NCI-H146 treated with DMSO at 0.1 percent for 48 hours (cell line): ENCODE measurements at regions not wholly inside any gene's neighbourhood (a gene's known extent, or its start where the extent isn't known, plus 50 kb on each side); places are given as distances from the start of the nearest gene placed in this dataset.
"Not testable (repeated sequence)": the region's sequence is repeated elsewhere in the genome, so short reads cannot be mapped to it uniquely, and the experiment has no call there.

Source experiments
- DNase-seq: peaks from one replicate; lab custom pipeline; 2025; ENCODE audit not compliant: unreplicated experiment; lab: John Stamatoyannopoulos, UW

DNA sequence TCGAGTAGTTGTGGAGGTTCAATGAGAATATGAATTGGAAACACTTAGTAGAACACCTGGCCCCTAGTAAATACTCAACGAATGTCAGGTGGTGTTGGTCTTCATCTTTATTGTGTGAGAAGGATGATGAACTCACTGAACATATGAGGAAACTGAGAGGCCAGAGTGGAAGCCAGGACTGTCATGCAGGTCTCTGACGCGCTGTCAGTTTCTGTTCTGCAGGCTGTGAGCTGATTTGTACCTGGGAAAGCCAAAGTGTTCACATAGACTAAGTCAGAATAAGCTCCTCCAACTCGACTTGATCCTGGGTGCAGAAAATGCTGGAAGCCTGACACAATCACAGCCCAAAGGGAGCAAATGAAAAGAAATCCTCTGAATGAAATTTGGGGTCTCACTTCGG, 222.2 kb downstream of the LY86 start:
- no peak for DNase-seq

DNA sequence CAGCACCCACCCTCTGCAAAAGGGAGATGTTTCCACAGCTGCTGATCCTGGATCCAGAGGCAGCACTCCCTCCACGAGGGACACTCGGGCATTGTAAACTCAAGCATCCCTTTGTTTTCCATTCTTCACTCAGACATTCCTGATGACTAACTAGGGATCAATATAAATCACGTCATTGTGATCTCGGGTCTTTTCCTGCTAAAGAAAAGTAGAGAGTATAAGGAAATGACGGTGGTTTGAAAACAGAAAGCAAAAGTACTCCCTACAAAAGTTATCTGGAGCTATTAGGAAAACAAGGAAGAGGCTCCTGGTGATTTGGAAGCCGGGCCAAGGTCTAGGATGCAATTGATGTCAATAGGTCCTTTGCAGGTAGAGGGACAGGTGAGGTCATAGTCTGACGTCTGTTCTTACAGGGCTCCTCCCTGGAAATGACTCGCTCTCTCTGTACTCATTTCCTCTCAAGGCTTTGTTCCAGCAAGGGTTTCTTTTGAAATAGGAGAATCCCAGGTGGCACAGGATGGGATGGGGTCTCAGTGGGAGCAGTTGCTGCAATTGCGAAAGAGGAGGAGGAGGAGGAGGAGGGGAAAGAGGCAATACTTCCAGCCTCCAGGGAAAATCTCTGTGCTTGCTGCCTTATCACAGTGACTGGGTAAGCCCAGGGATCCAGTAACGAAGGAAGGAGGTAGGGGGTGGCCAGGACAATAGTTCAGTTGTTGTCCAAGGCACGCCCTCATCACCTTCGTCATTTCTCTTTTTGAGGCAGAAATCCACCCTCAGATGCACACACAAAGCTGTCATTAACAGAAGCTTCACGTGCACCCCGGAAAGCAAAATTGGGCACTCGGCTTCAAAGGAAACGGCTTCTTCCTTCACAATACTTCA, 222.8 kb downstream of the LY86 start:
- DNase-seq, result peak; percentile 92

DNA sequence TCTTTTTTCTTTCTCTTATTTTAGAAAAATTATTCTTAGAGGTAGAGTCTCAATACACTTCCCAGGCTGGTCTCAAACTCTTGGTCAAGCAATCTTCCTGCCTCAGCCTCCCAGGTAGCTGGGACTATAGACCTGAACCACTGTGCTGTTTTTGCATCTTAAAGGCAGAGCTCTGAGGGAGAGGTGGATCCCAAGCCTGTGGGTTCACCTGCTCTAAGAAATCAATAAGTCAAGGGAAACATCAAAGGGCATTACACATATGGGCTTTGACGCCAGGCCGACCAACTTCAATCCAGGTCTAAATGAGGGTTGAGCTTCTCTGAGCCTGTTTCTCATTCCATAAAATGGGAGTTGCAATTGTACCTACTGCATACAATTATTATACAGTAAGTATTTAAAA, 223.9 kb downstream of the LY86 start:
- DNase-seq, result no peak

DNA sequence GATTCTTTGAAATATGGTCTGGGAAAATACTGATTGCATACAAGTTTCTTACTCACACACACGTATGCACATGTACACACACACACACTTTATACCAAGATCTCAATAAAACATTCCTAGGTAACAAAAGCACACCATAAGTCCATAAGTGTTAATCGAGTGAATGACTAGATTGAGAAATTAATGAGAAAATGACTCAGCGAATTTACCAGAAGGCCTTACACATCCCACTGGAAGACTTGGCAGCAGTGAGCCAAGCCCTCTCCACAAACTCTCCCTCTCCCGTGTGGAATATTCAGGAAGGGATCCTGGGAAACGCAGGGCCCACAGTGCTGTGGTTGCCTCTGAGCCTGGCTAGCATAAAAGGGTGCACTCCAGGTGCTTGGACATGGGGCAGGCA, 227.2 kb downstream of the LY86 start:
- DNase-seq, result no peak

DNA sequence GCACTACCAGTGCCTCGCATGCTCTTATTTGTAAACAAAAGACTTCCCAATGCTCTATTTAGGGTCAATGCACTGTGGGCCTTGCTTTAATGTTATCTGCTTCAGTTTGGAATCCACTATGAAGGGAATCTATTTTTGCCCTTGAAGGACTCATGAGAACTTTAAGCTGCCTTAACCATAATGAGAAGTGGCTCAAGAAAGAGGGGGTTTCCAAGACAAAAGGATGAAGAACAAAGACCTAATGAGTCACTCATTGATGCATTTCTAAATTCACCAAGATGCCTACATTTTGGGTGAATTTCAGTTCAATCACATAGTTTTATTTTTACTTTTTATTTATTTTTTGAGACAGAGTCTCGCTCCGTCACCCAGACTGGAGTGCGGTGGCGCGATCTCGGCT, 228.2 kb downstream of the LY86 start:
- no peak for DNase-seq

DNA sequence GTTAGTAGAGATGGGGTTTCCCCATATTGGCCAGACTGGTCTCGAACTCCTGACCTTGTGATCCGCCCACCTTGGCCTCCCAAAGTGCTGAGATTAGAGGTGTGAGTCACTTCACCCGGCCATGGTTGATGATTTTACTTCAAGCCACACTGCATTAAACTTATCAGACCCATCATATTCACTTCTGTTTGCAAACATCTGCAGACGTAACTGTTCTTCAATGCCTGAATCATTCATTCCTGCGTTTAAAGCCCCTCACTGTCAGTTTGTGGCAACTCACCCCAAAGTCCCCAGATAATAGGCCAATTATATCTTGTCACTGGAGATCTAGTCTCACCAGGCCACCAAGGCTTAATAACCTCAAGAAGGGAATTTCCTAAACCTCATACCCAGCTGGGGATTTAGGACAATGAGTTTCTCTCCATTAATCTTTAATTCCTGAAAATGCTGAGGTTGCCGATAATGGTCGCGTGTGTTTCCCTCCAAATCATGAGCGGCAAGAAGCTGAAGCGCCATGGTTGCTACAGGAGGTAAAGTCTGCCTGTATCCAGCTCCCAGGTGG, 229.6 kb downstream of the LY86 start:
- no peak for DNase-seq

DNA sequence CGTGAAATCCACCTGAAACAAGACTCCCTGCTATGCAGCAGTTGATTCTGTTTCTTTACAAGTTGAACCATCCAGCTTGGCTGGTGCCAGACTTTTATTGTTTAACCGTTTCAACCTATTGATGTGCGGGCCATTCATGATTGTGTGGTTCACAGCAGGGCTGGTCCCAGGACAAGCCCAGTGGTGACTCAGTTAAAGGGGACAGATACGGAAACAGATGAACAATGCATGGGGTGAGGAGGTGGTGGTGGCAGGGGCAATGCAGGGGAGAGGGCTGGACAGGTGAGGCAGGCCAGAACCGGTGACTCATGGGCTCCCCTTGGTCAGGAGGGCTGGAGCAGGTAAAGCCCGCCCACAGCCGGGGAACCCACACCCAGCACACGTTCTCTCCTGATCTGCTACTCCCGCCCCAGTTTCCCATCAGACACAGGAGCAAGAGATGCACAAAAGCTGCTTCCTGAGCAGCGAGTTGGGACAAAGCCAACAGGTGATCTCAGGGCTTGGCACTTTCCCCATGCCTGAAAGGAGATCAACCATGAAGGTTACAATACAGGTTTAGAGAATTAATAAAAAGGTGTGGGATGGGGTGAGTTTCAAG, 232.2 kb downstream of the LY86 start:
- peak; percentile 92 for DNase-seq

DNA sequence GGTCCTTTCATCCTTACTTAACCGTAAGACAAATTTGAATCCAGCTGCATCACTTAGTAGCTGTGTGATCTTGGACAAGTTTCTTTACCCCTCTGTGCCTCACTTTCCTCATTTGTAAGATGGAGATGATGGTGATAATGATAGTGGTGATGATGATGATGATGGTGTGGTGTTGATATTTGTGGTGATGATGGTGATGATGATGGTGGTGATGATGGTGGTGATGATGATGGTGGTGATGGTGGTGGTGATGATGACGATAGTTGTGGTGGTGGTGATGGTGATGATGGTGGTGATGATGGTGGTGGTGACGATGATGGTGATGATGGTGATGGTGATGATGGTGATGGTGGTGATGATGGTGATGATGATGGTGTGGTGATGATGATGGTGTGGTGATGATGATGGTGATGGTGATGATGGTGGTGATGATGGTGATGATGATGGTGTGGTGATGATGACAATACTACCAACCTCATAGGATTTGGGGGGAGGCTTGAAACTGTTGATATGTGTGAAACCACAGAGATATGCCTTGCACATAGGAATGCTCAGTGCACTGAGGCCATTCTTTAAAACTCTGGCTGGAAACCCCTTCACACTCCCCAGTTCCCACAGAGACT, 233.2 kb downstream of the LY86 start:
- no peak for DNase-seq

DNA sequence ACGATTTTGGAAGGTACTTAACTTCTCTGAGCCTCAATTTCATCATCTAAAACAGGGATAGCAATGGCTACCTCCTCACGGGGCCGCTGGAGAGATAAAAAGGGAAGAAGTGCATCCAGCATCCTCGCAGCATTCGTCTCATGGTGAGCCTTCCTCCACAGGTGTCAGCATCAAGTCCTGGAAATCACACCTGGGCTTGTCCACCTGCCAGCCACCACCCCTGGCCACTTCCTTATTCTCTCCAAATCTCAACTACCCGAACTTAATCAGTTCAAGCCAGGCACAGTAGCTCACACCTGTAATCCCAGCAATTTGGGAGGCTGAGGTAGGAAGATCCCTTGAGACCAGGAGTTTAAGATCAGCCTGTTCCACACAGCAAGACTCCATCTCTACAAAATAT, 234.5 kb downstream of the LY86 start:
- no peak for DNase-seq

DNA sequence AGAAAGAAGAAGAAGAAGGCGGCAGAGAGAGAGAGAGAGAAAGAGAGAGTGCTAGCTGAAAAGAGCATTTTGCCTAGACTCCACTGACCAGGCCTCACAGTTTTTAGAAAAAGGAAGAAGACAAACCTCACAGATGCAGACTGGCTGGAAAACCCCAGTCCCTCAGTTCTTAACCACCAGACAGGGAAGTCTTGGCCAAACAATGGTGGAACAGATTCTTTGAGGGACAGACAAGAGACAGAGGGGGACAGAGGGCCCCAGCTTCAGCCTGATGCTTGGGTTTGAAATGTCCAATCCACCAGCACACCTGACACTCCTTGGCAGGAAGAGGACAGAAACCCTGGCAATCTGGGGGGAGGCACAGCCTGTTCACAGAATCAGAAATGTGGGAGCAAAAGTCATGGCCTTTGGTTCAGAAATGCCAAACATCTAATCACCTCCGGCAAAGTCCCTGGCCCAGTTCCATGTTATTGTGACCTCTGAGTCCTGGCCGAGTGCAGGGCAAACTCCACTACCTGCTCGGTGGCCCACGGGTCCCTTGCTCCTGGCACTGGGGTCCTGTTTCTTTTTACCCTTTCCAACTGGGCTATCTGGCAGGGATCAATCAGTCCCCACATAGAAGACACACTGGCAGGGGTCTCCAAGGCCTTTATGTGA, 235.2 kb downstream of the LY86 start:
- DNase-seq, result no peak

DNA sequence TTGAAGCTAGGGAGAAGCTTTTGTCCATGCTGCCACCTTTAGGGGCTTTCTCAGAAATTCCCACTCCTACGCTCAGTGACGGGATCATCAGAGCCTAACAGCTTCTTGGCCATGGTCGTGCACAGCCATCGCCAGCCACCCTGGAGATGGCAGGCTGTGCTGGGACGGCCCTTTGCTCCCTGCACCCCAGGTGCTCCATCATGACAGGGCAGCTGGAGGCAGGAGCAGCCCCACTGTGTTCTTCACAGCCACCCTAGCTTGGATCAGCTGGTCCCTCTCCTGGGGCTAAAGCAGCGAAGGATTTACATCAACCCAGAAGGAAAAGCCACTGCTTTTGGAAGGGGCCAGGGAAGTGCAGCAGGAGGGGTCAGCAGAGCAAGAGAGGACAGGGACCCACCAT, 235.9 kb downstream of the LY86 start:
- DNase-seq, result no peak

DNA sequence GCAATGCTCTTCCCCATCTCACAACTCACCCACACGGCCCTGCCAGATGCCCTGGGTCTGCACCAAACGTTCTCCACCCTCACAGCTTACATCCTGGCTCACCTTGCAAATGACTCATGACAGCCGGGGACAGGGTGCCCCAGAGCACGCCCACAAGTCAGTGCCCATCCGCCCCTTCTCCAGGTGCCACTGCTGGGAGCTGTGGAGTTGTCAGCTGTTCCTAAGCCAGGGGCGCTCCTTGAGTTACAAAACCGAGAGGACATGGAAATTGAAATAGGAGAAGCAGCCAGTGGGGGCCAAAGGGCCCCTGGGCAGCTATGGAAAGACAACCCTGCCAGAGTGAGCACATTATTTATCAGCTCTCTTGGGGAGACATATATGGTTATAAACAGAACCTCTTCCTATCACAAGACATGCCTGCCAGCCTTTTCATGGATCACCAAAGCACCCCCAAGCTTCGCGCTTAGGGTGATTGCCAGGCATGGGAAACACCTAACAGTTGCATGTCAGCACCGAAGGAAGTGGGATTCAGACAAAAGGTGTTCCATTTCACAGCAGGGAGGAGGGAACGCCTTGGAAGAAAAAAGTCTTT, 236.8 kb downstream of the LY86 start:
- no peak for DNase-seq

DNA sequence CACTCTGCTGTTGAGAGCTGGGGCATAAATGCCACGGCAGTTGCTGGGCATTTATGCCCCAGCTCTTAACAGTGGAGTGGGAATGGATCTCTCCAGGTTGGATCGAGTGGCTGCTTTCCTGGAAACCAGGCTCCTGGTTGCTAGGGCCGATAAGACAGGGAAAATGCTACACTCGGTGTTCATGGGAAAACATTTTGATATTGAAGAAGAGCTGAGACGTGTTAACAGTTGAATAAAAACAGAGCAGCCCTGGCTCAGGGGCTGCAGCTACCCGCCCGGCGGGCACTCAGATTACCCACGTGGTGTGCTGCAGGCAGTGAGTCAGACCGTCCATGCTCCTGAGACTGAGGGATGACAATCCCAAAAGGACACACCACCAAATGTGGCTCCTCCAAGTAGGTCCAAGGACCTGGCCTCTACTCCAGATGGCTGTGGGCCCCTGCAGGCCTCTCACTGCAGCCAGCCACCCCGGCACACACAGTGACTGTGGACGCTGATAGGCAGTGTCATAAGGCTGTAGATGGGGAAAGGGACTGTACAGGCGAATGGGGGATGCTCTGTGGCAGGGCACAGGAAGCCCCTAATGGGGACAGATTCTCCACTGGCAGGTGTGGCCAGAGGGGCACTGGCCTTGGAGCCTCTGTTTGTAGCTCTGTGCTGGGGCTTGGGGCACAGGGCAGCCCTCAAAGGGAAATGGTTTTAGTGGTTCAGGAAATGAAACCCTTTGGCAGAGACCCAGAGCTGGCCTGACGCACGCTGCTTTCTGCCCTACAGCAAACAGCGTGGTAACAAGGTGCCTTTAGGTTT, 237.8 kb downstream of the LY86 start:
- no peak for DNase-seq

DNA sequence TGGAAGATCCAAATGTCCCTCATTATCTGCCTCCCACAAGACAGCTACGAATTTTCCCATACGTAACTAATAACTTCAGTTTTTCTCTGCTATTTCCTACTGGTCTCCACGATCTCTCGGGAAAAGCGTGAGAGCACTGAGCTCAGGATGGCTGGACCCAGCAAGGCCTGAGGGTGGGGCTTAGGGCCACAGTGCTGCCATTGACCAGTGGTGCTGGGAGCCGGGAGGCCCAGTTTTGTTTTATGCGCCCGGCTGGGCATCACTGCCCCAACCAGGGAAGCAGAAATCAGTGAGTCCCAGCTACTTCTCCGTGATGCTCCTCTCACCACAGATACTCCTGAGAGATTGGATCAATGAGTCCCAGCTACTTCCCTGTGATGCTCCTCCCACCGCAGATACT, 238.4 kb downstream of the LY86 start:
- DNase-seq, result no peak

DNA sequence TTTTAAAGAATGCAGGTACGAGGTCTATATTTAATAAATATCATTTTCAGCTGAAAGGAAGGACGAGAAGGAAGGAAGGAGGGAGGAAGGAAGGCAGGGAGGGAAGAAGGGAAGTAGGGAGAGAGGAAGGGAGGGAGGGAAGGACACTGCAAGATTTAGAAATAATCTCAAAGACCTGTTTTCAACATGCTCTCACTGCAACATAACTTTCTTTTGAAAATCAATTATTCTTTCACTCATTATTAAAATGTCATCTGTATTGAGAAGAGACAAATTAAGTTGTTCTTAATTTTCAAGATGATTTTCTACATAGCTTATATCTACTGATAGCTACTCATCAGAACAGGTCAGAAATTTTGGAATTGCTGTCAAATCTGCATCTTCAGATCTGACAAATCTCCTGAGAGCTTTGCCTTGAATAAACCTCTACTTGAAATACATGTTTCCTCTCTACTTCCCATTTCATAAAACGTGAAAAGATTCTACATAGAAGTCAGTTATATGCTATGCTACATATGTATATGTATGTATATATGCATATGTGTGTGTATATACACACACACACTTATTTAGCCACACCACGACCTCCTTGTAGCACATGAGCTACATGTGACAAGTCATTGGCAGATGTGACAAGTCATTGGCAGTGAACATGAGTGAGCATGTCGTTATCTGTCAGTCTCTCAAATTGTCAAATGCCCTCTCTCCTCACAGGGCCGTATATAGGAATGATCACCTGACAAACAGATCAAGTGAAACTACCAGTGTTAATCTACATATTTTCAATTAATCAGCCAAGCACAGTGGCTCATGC, 241.6 kb downstream of the LY86 start:
- DNase-seq, result no peak

DNA sequence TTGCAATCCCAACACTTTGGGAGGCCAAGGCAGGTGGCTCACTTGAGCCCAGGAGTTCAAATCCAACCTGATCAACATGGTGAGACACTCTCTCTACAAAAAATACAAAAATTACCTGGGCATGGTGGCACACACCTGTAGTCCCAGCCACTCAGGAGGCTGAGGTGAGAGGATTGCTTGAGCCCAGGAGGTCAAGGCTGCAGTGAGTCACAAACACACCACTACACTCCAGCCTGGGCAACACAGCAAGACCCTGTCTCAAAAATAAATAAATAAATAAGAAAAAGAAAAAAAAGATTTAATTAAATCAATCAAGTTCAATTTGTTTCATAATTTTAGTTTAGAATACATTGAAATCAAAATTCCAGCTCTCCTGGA, 242.2 kb downstream of the LY86 start:
- not testable (repeated sequence) for DNase-seq

DNA sequence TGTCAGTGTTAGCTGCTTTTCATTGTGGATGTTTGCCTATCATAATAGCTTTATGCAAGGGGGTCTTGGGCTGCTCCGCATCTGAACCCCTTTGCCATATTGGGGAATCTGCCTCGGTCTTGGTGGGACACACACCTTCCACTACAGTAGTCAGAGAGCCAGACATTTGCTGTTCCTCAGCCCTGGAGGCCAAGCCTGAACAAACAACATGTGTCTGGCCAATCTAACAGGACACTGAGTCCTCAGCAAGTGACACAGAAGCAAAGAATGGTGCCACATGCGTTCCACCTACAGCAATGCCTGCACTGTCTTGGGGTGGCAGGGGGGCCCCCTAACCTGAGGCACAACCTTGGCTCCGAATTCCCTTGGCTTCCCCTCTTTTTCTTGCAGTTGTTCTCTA, 243.9 kb downstream of the LY86 start:
- DNase-seq, result no peak

DNA sequence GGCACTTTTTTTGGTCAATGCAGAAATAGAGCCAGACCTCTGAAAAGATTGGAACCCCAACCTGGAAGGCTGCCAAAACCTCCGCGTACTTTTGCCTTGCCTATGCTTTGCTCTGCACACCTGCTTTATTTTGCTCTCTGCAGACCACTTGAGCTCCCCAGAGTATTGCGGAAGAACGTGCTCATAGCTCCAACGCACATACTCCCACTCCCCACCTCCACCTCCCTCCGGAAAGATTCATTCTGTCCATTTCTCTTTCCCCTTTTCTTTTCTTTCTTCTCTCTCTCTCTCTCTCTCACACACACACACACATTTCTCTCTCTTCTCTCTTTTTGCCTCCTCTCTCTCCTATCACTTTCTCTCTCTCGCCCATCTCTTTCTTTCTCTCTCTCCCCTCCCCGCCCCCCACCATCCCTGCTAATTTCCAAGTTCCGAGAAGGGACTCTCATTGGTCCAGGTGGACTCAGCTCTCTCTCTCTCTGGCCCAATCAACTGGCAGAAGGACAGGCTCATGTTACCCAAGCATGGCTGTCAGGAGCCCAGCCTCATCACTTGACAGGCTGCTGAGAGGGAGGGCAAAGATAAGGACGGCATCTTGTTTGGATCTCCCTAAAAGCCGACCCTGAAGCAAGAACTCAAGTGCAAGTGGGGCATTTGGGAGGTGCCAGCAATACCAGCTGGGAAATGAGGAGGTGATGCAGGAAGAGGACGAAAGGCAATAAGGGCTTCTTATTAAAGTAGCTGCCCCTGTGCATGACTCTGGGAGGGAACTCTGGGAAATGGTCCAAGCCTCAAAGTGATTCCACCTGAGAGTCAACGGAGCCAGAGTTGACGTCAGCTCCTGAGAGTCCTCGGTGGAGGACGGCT, 246.1 kb downstream of the LY86 start:
- no peak for DNase-seq

DNA sequence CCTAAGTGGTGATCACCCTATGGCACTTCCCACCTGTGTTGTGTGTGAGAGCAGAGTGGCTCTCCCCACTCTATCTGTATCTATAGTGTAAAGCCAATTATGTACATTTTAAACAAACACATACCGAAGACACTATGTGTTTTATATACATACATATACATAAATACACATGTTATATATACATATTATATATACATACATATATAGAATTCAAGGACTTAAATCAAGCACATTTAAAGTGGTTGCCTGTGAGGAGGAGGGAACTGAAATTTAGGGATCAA, 246.6 kb downstream of the LY86 start:
- no peak for DNase-seq
